ENCODE measurements at regions not wholly inside any gene's neighbourhood (a gene's known extent, or its start where the extent isn't known, plus 50 kb on each side); places are given as distances from the start of the nearest gene placed in this dataset.

DNA sequence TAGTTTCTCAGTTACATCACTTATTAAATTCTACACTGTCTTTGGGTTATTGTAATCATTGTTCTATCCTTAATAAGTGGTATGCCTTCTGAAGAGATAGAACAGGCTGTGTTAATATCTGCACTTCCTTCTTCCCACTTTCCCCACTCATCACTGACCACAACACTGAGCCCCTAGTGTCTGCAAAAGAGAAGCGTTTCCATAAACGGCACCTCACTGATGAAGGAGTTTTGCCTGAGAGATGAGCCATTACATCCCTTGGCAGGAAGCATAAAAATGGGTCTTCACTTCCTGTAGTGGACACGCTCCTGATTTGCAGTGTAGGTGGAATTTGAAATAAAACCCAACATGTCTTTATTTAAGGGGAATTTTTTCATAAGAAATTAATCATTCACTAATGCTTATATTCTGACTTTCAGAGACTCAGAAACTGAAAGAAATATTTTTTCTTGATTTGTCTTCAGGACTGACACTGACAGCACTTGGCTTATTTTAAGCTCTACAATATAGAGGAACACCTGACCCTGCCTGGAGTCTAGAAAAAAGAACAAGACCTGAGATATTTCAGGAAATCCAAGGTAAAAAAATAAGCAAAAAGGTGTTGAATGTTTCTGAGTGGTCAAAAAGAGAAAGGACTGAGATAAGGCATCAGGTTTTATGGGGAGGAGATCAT is 275.3 kb downstream of the RAD51AP2 start (continued):
- TF ChIP-seq, protein P1, sequence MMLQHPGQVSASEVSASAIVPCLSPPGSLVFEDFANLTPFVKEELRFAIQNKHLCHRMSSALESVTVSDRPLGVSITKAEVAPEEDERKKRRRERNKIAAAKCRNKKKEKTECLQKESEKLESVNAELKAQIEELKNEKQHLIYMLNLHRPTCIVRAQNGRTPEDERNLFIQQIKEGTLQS (IDR thresholded peaks at IDR 0.05), result no peak

DNA sequence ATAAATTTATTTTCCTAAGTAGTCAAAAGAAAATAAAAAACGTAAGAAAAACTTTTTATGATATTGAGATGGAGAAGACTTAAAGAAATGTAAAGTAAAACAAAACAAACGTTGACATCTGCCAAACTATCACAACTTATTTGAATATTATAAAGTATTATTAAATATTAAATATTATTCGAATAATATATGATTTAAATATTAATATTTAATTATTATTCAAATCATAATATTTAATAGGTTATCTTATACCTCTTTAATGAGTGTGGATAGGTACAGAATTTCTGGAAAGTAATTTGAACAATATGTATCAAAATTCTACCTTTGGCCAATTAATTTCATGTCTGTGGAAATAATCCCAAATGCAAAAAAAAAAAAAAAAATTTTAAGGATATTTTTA is 278.7 kb downstream of the RAD51AP2 start:
- no peak overlapping the region for H3K9ac ChIP-seq (ENCODE audit: low read length)
- H3K4me3 ChIP-seq (replicated peaks in 1 of 2; ENCODE audit: low read depth in 1 of 2, low read length in 2 of 2), result no peak overlapping the region
- no peaks in the 10 kb centered on the region for H3K9me2 ChIP-seq (ENCODE audit: insufficient read depth)
- no TSS peak for BruUV-seq (replicated peaks)
- TF ChIP-seq POLR2A (IDR thresholded peaks at IDR 0.05; ENCODE audit: borderline replicate concordance, extremely low read depth, insufficient read depth, insufficient read length), result no peak
- no peak for TF ChIP-seq EZH2phosphoT487 (IDR thresholded peaks at IDR 0.05; ENCODE audit: borderline replicate concordance)
- TF ChIP-seq JUND (IDR thresholded peaks at IDR 0.05), result no peak
- no peak for TF ChIP-seq RAD21 (IDR thresholded peaks at IDR 0.05; ENCODE audit: low read depth)
- TF ChIP-seq, protein P2, sequence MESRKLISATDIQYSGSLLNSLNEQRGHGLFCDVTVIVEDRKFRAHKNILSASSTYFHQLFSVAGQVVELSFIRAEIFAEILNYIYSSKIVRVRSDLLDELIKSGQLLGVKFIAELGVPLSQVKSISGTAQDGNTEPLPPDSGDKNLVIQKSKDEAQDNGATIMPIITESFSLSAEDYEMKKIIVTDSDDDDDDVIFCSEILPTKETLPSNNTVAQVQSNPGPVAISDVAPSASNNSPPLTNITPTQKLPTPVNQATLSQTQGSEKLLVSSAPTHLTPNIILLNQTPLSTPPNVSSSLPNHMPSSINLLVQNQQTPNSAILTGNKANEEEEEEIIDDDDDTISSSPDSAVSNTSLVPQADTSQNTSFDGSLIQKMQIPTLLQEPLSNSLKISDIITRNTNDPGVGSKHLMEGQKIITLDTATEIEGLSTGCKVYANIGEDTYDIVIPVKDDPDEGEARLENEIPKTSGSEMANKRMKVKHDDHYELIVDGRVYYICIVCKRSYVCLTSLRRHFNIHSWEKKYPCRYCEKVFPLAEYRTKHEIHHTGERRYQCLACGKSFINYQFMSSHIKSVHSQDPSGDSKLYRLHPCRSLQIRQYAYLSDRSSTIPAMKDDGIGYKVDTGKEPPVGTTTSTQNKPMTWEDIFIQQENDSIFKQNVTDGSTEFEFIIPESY (IDR thresholded peaks at IDR 0.05; ENCODE audit: extremely low read depth, insufficient replicate concordance, low read length), result no peak
- no peak for TF ChIP-seq SIN3A (IDR thresholded peaks at IDR 0.05; ENCODE audit: low read depth)
- TF ChIP-seq, protein P1 (IDR thresholded peaks at IDR 0.05), result no peak
- TF ChIP-seq, protein P3, sequence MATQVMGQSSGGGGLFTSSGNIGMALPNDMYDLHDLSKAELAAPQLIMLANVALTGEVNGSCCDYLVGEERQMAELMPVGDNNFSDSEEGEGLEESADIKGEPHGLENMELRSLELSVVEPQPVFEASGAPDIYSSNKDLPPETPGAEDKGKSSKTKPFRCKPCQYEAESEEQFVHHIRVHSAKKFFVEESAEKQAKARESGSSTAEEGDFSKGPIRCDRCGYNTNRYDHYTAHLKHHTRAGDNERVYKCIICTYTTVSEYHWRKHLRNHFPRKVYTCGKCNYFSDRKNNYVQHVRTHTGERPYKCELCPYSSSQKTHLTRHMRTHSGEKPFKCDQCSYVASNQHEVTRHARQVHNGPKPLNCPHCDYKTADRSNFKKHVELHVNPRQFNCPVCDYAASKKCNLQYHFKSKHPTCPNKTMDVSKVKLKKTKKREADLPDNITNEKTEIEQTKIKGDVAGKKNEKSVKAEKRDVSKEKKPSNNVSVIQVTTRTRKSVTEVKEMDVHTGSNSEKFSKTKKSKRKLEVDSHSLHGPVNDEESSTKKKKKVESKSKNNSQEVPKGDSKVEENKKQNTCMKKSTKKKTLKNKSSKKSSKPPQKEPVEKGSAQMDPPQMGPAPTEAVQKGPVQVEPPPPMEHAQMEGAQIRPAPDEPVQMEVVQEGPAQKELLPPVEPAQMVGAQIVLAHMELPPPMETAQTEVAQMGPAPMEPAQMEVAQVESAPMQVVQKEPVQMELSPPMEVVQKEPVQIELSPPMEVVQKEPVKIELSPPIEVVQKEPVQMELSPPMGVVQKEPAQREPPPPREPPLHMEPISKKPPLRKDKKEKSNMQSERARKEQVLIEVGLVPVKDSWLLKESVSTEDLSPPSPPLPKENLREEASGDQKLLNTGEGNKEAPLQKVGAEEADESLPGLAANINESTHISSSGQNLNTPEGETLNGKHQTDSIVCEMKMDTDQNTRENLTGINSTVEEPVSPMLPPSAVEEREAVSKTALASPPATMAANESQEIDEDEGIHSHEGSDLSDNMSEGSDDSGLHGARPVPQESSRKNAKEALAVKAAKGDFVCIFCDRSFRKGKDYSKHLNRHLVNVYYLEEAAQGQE (IDR thresholded peaks at IDR 0.05; ENCODE audit: low read depth), result no peak
- TF ChIP-seq MAX (IDR thresholded peaks at IDR 0.05), result no peak
- TF ChIP-seq ELF1 (IDR thresholded peaks at IDR 0.05; ENCODE audit: borderline replicate concordance, low read depth), result no peak
- no peak for TF ChIP-seq POLR2AphosphoS5 (IDR thresholded peaks at IDR 0.05; ENCODE audit: low read depth, low read length)
- H3K36me3 ChIP-seq (ENCODE audit: control insufficient read depth in 1 of 2, insufficient read depth in 2 of 2, low read length in 2 of 2), result no peaks in the 10 kb centered on the region
- RAD21 ChIA-PET (ENCODE audit: low non-redundant PET in 1 of 2, low total read pairs in 2 of 2, uncharacterized antibody in 2 of 2, unreplicated experiment in 2 of 2), result no interaction called here
- DNase-seq (ENCODE audit: low read depth, low spot score), result no peak
- H2AFZ ChIP-seq (ENCODE audit: low read depth, low read length, poor library complexity, severe bottlenecking), result no peak overlapping the region
- POLR2A ChIA-PET, result no interaction called here
- H3K27me3 ChIP-seq (ENCODE audit: insufficient read depth, low read length), result peaks cover 10% of the 10 kb centered on the region; the same call in 1 of the 2 replicates
- no peak for ATAC-seq
- CTCF ChIA-PET, result no interaction called here
- no peaks in the 10 kb centered on the region for H3K4me1 ChIP-seq (ENCODE audit: control insufficient read depth in 1 of 2, insufficient read depth in 2 of 2, low read length in 2 of 2)
- H3K4me2 ChIP-seq (ENCODE audit: low read length), result no peak overlapping the region
- H3K9me3 ChIP-seq (ENCODE audit: control insufficient read depth in 1 of 2, insufficient read depth in 1 of 2, low read depth in 1 of 2, low read length in 2 of 2), result no peaks in the 10 kb centered on the region
- H3K79me2 ChIP-seq (ENCODE audit: insufficient read depth, low read length), result no peaks in the 10 kb centered on the region
- H4K20me1 ChIP-seq (ENCODE audit: insufficient read depth), result no peaks in the 10 kb centered on the region; the same call in 1 of the 2 replicates
- intact Hi-C loops (cut with micrococcal nuclease), result no loop called here
- H3K27ac ChIP-seq (ENCODE audit: low read depth, low read length), result no peak overlapping the region

All from HCT116 (cell line).